Ovary (tissue), 7 donors: ENCODE measurements at regions not wholly inside any gene's neighbourhood (a gene's known extent, or its start where the extent isn't known, plus 50 kb on each side); places are given as distances from the start of the nearest gene placed in this dataset.
"Not testable (repeated sequence)": the region's sequence is repeated elsewhere in the genome, so short reads cannot be mapped to it uniquely, and the experiment has no call there.

ENCODE experiments used
- DNase-seq, 5 donors: peaks; one replicate each; pipeline ENCODE4 v3.0.0-alpha.2; 2019 to 2020
- H3K27ac ChIP-seq, 2 donors: fragments of 200-600 bp; one replicate each; pipeline versions ENCODE4 v1.5.1 to v1.8.0; 2019 to 2022
- H3K27me3 ChIP-seq: fragments of 200-600 bp; one replicate; pipeline ENCODE4 v1.8.0; 2022
- H3K36me3 ChIP-seq: fragments of 200-600 bp; sonication (generic); one replicate; pipeline ENCODE4 v1.5.1; 2019
- H3K4me1 ChIP-seq: one replicate; pipeline ENCODE4 v1.8.1; 2013; ENCODE audit warnings: mild to moderate bottlenecking, moderate library complexity; ENCODE audit not compliant: insufficient read depth
- H3K4me3 ChIP-seq: fragments of 200-600 bp; sonication (generic); one replicate; pipeline ENCODE4 v1.5.1; 2017
- H3K9me3 ChIP-seq, 2 donors: fragments of 200-600 bp in 1 of 2; sonication (generic) in 1 of 2; one replicate each; pipeline versions ENCODE4 v1.5.1 to v1.8.1; 2013 to 2019; ENCODE audit warnings: mild to moderate bottlenecking in 1 of 2, moderate library complexity in 1 of 2
- EP300 ChIP-seq: sonication (generic); formaldehyde crosslinking; IDR thresholded peaks from one replicate; pipeline ENCODE4 v1.6.1; 2017; ENCODE audit warnings: antibody characterized with exemption
- POLR2A ChIP-seq: fragments of 450-650 bp; IDR thresholded peaks from one replicate; pipeline ENCODE4 v1.6.1; 2017; ENCODE audit warnings: antibody characterized with exemption, mild to moderate bottlenecking, moderate library complexity
- WGBS, 3 donors: extraction: QIAGEN DNeasy Blood & Tissue Kit in 1 of 3; methylation state at CpG; one replicate each; pipeline versions ENCODE4 v1.1.5 to v1.1.7; 2013 to 2017; 5-methylcytosine and 5-hydroxymethylcytosine counted together
- intact Hi-C, 4 donors: fragments of 100-400 bp; cut with DNase I; formaldehyde crosslinking; loops; one replicate each; pipeline versions ENCODE4 v1.11.0 to v1.15.1; 2022 to 2023
- TF ChIP-seq, protein P1 (sequence below), 3 donors: fragments of 450-650 bp in 2 of 3; fragments of 200-600 bp in 1 of 3; IDR thresholded peaks; one replicate each; pipeline versions ENCODE4 v1.5.1 to v1.8.0; 2016 to 2022; ENCODE audit warnings: antibody characterized with exemption in 3 of 3, mild to moderate bottlenecking in 1 of 3
- donor health status: DM: no; HTN: no; CAD: no; lungs with moderate emphysema.
- donor health status: DM: no; HTN: no; CAD: no.
- donor health status: Bipolar disorder and iron deficiency.
- donor health status: DM: no; HTN: no; CAD: no.
- donor health status: DM: yes; HTN: yes; CAD: no.

DNA sequence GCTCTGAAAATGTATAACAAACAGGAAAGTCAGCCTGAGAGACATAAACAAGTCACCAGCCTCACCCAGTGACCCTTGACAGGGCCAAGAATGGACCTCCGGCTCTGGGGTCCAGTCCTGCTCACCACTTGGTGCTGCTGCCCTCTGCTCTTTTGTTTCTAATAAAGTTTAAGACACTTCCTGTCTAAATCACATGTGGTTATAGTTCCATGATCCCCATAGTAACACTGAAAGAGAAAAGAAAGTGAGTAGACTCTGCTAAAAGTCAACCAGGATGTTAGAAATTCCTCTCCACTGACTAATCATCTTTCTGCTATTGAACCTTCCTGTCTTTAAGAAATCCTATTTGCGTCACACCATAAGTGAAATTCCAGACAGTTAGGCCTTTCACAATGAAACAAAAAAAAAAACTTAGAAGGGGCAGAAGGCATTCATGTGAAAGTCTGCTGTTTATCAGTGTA lies 179.2 kb upstream of the BET1 start:
- DNase-seq = peak; percentile 17 to 46 (median 37)
- Histone ChIP-seq H3K36me3 (no peaks in the 10 kb centered on the region), H3K27ac (no peak overlapping the region), H3K4me1 (peaks cover 2% of the 10 kb centered on the region), H3K27me3 (no peaks in the 10 kb centered on the region), H3K4me3 (no peak overlapping the region), H3K9me3 (no peaks in the 10 kb centered on the region)
- intact Hi-C loops = no loop called here
- WGBS, 3 donors = 2 to 10% (median 3%) methylated on average over 2 of the region's 2 CpGs
- TF ChIP-seq POLR2A (peak; percentile 17), EP300 (no peak)
- TF ChIP-seq, protein P1, sequence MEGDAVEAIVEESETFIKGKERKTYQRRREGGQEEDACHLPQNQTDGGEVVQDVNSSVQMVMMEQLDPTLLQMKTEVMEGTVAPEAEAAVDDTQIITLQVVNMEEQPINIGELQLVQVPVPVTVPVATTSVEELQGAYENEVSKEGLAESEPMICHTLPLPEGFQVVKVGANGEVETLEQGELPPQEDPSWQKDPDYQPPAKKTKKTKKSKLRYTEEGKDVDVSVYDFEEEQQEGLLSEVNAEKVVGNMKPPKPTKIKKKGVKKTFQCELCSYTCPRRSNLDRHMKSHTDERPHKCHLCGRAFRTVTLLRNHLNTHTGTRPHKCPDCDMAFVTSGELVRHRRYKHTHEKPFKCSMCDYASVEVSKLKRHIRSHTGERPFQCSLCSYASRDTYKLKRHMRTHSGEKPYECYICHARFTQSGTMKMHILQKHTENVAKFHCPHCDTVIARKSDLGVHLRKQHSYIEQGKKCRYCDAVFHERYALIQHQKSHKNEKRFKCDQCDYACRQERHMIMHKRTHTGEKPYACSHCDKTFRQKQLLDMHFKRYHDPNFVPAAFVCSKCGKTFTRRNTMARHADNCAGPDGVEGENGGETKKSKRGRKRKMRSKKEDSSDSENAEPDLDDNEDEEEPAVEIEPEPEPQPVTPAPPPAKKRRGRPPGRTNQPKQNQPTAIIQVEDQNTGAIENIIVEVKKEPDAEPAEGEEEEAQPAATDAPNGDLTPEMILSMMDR (IDR thresholded peaks at IDR 0.05) = no peak

DNA sequence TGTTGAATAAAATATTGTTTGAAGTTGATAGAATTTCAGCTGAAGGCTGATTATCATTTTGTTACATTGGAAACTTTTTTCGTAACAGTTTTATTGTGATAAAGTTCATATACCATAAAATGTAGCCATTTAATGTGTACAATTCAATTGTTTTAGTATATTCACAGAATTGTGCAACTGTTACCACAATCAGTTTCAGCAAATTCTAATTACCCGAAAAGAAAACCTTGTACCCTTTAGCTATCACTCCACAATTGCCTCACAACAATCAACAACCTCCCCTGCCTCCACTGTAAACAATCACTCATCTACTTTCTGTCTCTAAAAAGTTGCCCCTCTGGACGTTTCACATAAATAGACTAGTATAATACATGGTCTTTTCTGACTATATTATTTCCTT lies 179.7 kb upstream of the BET1 start:
- TF ChIP-seq, protein P1 (IDR thresholded peaks at IDR 0.05) = no peak
- no peak for TF ChIP-seq EP300
- TF ChIP-seq POLR2A = no peak
- DNase-seq = no peak
- WGBS, 3 donors = 45 to 72% (median 54%) methylated on average over 3 of the region's 3 CpGs
- H3K4me1 ChIP-seq = peaks cover 2% of the 10 kb centered on the region
- no peak overlapping the region for H3K4me3 ChIP-seq
- intact Hi-C loops = no loop called here
- H3K36me3 ChIP-seq = no peaks in the 10 kb centered on the region
- H3K27ac ChIP-seq = no peak overlapping the region
- no peaks in the 10 kb centered on the region for H3K9me3 ChIP-seq
- no peaks in the 10 kb centered on the region for H3K27me3 ChIP-seq

DNA sequence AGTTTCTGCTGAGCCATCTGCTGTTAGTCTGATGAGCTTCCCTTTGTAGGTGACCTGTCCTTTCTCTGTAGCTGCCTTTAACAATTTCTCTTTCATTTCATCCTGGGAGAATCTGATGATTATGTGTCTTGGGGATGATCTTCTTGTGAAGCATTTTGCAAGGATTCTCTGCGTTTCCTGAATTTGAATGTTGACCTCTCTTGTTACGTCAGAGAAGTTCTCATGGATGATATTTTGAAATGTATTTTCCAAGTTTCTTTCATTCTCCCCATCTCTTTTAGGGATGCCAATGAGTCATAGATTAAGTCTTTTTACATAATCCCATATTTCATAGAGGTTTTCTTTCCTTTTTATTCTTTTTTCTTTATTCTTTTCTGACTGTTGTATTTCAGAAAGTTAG lies 184.2 kb upstream of the BET1 start:
- intact Hi-C loops = no loop called here
- no peak for TF ChIP-seq EP300
- TF ChIP-seq POLR2A = no peak
- TF ChIP-seq, protein P1 (IDR thresholded peaks at IDR 0.05) = no peak
- 94 to 98% (median 95%) methylated on average over 2 of the region's 2 CpGs for WGBS, 3 donors

DNA sequence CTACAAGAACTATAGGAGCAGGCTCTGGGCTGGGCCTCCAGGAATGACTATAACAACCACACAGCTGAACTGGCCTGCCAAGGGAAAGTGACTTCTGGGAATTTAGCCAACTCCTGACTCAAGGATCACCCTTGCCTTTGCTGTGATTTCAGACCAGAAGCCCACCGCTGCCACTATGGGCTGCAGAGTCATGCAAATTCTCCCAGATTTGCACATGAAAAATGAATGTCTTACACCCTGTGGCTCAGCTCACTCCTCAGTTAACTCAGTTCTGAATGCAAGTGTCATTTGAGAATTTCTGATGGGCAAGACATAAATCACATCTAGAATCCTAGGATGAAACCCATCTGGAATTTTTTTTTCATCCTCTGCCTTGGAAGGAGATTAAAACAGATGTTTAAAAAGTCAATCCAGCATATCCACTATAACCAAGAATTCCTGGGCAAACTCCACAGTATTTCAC lies 186.5 kb upstream of the BET1 start:
- Histone ChIP-seq H3K9me3 (no peaks in the 10 kb centered on the region), H3K27me3 (no peaks in the 10 kb centered on the region), H3K36me3 (no peaks in the 10 kb centered on the region), H3K4me3 (no peak overlapping the region), H3K27ac (no peak overlapping the region), H3K4me1 (no peaks in the 10 kb centered on the region)
- TF ChIP-seq POLR2A (no peak), EP300 (no peak)
- TF ChIP-seq, protein P1 (IDR thresholded peaks at IDR 0.05) = no peak
- intact Hi-C loops = no loop called here
- no peak for DNase-seq
- 0% methylated on average over 1 of the region's 1 CpG for WGBS, 3 donors

More for the DNA sequence above, 184.2 kb upstream of the BET1 start:
- Histone ChIP-seq H3K27me3 (no peaks in the 10 kb centered on the region), H3K4me3 (no peak overlapping the region), H3K36me3 (no peaks in the 10 kb centered on the region), H3K4me1 (no peaks in the 10 kb centered on the region), H3K9me3 (no peaks in the 10 kb centered on the region), H3K27ac (no peak overlapping the region)
- DNase-seq = no peak

DNA sequence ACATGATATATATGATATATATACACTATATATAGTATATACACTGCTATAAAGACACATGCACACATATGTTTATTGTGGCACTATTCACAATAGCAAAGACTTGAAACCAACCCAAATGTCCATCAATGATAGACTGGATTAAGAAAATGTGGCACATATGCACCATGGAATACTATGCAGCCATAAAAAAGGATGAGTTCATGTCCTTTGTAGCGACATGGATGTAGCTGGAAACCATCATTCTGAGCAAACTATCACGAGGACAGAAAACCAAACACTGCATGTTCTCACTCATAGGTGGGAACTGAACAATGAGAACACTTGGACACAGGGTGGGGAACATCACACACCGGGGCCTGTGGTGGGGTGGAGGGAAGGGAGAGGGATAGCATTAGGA lies 190.3 kb upstream of the BET1 start:
- H3K4me1 ChIP-seq, intact Hi-C loops, H3K27me3 ChIP-seq, DNase-seq, H3K36me3 ChIP-seq, H3K9me3 ChIP-seq, H3K4me3 ChIP-seq, H3K27ac ChIP-seq: not testable (repeated sequence)
- 94 to 97% (median 95%) methylated on average over 3 of the region's 3 CpGs for WGBS, 3 donors
